ENCODE measurements at regions not wholly inside any gene's neighbourhood (a gene's known extent, or its start where the extent isn't known, plus 50 kb on each side); places are given as distances from the start of the nearest gene placed in this dataset.
"Not testable (repeated sequence)": the region's sequence is repeated elsewhere in the genome, so short reads cannot be mapped to it uniquely, and the experiment has no call there.

DNA sequence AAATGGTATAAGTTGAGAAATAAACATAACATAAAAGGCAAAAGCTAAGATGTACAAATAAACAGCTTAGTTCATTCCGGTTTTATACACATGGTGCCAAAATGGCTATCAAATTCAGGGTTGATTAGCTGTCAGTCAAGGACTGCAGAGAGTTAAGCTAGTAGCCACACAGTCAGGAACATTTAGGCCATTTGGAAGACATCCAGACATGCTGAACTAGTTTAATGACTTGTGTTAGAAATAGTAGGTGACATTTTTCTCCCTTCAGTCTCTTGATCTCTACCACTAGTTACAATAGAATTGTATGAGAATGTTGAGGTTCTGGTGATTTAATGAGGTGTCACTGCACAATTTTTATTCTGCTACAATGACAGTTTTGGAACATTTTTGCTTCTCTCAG, 394.4 kb upstream of the SPHKAP start:
- H3K27ac ChIP-seq = no peak overlapping the region
- H3K4me1 ChIP-seq = no peaks in the 10 kb centered on the region
- TF ChIP-seq, protein P1, sequence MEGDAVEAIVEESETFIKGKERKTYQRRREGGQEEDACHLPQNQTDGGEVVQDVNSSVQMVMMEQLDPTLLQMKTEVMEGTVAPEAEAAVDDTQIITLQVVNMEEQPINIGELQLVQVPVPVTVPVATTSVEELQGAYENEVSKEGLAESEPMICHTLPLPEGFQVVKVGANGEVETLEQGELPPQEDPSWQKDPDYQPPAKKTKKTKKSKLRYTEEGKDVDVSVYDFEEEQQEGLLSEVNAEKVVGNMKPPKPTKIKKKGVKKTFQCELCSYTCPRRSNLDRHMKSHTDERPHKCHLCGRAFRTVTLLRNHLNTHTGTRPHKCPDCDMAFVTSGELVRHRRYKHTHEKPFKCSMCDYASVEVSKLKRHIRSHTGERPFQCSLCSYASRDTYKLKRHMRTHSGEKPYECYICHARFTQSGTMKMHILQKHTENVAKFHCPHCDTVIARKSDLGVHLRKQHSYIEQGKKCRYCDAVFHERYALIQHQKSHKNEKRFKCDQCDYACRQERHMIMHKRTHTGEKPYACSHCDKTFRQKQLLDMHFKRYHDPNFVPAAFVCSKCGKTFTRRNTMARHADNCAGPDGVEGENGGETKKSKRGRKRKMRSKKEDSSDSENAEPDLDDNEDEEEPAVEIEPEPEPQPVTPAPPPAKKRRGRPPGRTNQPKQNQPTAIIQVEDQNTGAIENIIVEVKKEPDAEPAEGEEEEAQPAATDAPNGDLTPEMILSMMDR (IDR thresholded peaks at IDR 0.05) = no peak
- DNase-seq (ENCODE audit: low spot score in 2 of 2) = no peak
- no peaks in the 10 kb centered on the region for H3K9me3 ChIP-seq
- no peak overlapping the region for H3K4me3 ChIP-seq
- intact Hi-C loops (cut with DNase I) = no loop called here
- no peaks in the 10 kb centered on the region for H3K27me3 ChIP-seq
- no peaks in the 10 kb centered on the region for H3K36me3 ChIP-seq

DNA sequence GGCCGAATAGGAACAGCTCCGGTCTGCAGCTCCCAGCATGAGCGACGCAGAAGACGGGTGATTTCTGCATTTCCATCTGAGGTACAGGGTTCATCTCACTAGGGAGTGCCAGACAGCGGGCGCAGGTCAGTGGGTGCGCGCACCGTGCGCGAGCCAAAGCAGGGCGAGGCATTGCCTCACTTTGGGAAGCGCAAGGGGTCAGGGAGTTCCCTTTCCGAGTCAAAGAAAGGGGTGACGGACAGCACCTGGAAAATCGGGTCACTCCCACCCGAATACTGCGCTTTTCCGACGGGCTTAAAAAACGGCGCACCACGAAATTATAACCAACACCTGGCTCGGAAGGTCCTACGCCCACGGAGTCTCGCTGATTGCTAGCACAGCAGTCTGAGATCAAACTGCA, 386.8 kb upstream of the SPHKAP start:
- H3K36me3 ChIP-seq; H3K4me1 ChIP-seq; H3K27me3 ChIP-seq; H3K27ac ChIP-seq; DNase-seq (ENCODE audit: low spot score in 2 of 2); H3K4me3 ChIP-seq; intact Hi-C loops (cut with DNase I); H3K9me3 ChIP-seq: not testable (repeated sequence)

DNA sequence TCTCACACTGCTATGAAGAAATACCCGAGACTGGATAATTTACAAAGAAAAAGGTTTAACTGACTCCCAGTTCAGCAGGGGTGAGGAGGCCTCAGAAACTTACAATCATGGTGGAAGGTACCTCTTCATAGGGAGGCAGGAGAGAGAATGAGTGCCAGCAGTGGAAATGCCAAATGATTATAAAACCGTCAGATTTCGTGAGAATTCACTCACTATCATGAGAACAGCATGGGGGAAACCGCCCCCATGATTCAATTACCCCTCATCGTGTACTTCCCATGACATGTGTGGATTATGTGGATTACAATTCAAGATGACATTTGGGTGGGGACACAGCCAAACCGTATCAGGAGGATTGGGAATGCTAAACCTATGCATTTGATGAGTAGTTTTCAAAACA, 380.3 kb upstream of the SPHKAP start:
- no peaks in the 10 kb centered on the region for H3K9me3 ChIP-seq
- intact Hi-C loops (cut with DNase I) = no loop called here
- H3K4me1 ChIP-seq = no peaks in the 10 kb centered on the region
- no peak overlapping the region for H3K27ac ChIP-seq
- H3K27me3 ChIP-seq = no peaks in the 10 kb centered on the region
- TF ChIP-seq, protein P1 (IDR thresholded peaks at IDR 0.05) = no peak
- no peak overlapping the region for H3K4me3 ChIP-seq
- no peaks in the 10 kb centered on the region for H3K36me3 ChIP-seq
- DNase-seq (ENCODE audit: low spot score in 2 of 2) = no peak

DNA sequence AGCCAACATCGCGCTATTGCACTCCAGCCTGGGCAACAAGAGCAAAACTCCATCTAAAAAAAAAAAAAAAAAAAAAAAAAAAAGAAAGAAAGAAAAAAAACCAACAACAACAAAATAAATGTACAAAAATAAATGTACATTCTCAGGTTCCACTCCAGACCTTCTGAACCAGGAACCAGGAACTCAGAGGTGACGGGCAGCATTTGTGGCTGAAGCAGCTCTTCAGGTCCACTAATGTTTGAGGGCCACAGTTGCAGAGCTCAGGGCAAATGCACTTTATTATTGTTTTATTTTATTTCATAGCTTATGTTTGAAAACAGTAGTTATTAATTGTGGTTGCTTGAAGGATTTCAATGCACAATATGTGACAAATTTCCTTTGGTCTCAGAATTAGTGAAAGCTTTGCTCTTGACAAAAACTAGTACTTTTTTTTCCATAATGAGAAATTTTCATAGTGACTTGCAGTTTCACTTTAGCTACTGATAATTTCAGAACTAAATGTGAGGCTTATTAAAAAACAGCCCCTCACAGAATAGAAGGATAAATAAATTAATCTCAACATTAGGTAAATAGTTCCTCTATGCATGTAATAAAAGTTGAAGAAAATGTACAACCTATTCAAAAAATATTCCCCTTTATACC, 378.4 kb upstream of the SPHKAP start:
- no peaks in the 10 kb centered on the region for H3K36me3 ChIP-seq
- H3K27ac ChIP-seq = no peak overlapping the region
- H3K4me1 ChIP-seq = no peaks in the 10 kb centered on the region
- no peak overlapping the region for H3K4me3 ChIP-seq
- TF ChIP-seq, protein P1 (IDR thresholded peaks at IDR 0.05) = no peak
- no peaks in the 10 kb centered on the region for H3K9me3 ChIP-seq
- intact Hi-C loops (cut with DNase I) = no loop called here
- H3K27me3 ChIP-seq = no peaks in the 10 kb centered on the region
- no peak for DNase-seq (ENCODE audit: low spot score in 2 of 2)

DNA sequence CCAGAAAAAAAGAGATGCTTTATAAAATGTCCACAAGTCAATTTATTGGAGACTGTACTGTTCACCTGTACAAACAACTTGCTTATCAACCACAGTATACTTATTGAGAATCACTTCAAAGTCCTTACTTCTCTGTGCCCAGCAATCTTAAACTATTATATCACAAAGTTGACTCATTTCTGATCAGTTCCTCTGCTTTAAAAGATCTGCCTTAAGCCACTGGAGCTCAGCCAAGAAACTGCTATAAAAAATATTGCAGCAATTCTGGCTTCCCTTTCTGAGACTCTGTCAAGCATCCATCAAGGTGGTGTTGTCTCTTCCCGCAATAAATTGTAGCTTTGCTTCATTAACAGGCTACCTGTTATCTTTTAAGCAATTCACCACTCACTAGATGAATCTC, 375.2 kb upstream of the SPHKAP start:
- TF ChIP-seq, protein P1 (IDR thresholded peaks at IDR 0.05) = no peak
- Histone ChIP-seq H3K36me3 (no peaks in the 10 kb centered on the region), H3K27me3 (no peaks in the 10 kb centered on the region), H3K9me3 (no peaks in the 10 kb centered on the region), H3K4me3 (no peak overlapping the region), H3K4me1 (no peaks in the 10 kb centered on the region), H3K27ac (no peak overlapping the region)
- no peak for DNase-seq (ENCODE audit: low spot score in 2 of 2)
- intact Hi-C loops (cut with DNase I) = no loop called here

DNA sequence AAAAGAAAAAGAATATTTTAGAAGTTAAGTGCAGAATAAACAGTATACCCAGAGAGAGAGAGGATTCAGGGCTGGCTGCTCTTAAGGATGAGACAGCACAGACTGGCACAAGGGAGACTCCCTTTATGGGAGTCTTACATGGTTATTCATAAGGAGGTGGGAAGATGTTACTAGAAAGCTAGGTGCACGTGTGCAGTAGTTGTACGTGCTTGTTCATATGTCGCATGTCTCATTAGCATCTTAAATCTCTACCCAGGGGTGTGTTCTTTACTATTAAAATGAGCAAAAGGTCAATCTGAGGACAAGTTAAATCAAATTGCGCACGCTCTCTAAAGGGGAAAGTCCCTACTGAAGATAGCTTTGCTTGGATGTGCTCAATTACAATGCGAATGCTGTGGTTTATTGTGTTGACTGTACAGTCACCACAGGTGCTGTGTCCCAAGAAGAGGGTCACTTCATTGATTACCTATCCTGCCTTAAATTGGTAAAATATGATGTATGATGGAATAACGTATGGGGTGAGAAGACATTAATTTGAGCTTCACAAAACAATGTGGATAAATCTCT, 368.0 kb upstream of the SPHKAP start:
- intact Hi-C loops (cut with DNase I) = no loop called here
- no peak overlapping the region for H3K27ac ChIP-seq
- H3K9me3 ChIP-seq = peaks cover 0 to 3% of the 10 kb centered on the region in 2 donors
- no peak overlapping the region for H3K4me3 ChIP-seq
- no peaks in the 10 kb centered on the region for H3K27me3 ChIP-seq
- H3K36me3 ChIP-seq = no peaks in the 10 kb centered on the region
- TF ChIP-seq, protein P1 (IDR thresholded peaks at IDR 0.05) = no peak
- H3K4me1 ChIP-seq = peaks cover 0 to 3% of the 10 kb centered on the region in 2 donors
- no peak for DNase-seq (ENCODE audit: low spot score in 2 of 2)

Data from ascending aorta (tissue), 2 donors.